Neural progenitor cell (in vitro differentiated cells): ENCODE measurements at regions not wholly inside any gene's neighbourhood (a gene's known extent, or its start where the extent isn't known, plus 50 kb on each side); places are given as distances from the start of the nearest gene placed in this dataset.

Source experiments
- DNase-seq: peaks from one replicate; pipeline ENCODE4 v3.0.0-alpha.2; 2016; ENCODE audit warnings: low spot score
- H2AFZ ChIP-seq: fragments of 200-600 bp; sonication (generic); replicated peaks from 2 replicates; pipeline ENCODE4 v1.6.1; 2016; ENCODE audit warnings: antibody characterized with exemption
- H3F3A ChIP-seq: fragments of 200-600 bp; sonication (generic); 2 replicates; pipeline ENCODE4 v1.6.1; 2016; ENCODE audit warnings: antibody characterized with exemption, low read depth
- H3K27ac ChIP-seq: fragments of 200-600 bp; sonication (generic); 2 replicates; pipeline ENCODE4 v1.5.1; 2016; ENCODE audit warnings: mild to moderate bottlenecking
- H3K27me3 ChIP-seq: fragments of 200-600 bp; sonication (generic); 2 replicates; pipeline ENCODE4 v1.6.1; 2016; ENCODE audit warnings: mild to moderate bottlenecking, moderate library complexity
- H3K36me3 ChIP-seq: fragments of 200-600 bp; sonication (generic); 2 replicates; pipeline ENCODE4 v1.5.1; 2016
- H3K4me1 ChIP-seq: fragments of 200-600 bp; sonication (generic); 2 replicates; pipeline ENCODE4 v1.6.1; 2016; ENCODE audit warnings: mixed run types
- H3K4me2 ChIP-seq: fragments of 200-600 bp; sonication (generic); 2 replicates; pipeline ENCODE4 v1.6.1; 2016
- H3K4me3 ChIP-seq: fragments of 200-600 bp; sonication (generic); 2 replicates; pipeline ENCODE4 v1.5.1; 2016
- H3K79me2 ChIP-seq: fragments of 200-600 bp; sonication (generic); 2 replicates; pipeline ENCODE4 v1.6.1; 2016; ENCODE audit warnings: low read depth
- H3K9ac ChIP-seq: fragments of 200-600 bp; sonication (generic); 2 replicates; pipeline ENCODE4 v1.6.1; 2016
- H3K9me3 ChIP-seq: fragments of 200-600 bp; sonication (generic); 2 replicates; pipeline ENCODE4 v1.5.1; 2016; ENCODE audit warnings: low read depth
- H4K20me1 ChIP-seq: fragments of 200-600 bp; sonication (generic); 2 replicates; pipeline ENCODE4 v1.6.1; 2016; ENCODE audit warnings: low read depth
- H3K27ac Mint-ChIP-seq: 3 replicates; pipeline ENCODE4 v1.8.0; 2021; ENCODE audit warnings: mixed read lengths
- H3K27me3 Mint-ChIP-seq: 2 replicates; pipeline ENCODE4 v1.8.0; 2022; ENCODE audit warnings: low read depth, mild to moderate bottlenecking, inconsistent platforms, moderate library complexity, mixed read lengths; ENCODE audit not compliant: insufficient read depth
- H3K36me3 Mint-ChIP-seq: 3 replicates; pipeline ENCODE4 v1.8.0; 2021; ENCODE audit warnings: mixed read lengths
- H3K4me1 Mint-ChIP-seq: 3 replicates; pipeline ENCODE4 v1.8.0; 2021; ENCODE audit warnings: mixed read lengths
- H3K4me3 Mint-ChIP-seq: 3 replicates; pipeline ENCODE4 v1.8.0; 2021; ENCODE audit warnings: mild to moderate bottlenecking, moderate library complexity, mixed read lengths
- H3K9me3 Mint-ChIP-seq: 3 replicates; pipeline ENCODE4 v1.8.0; 2020; ENCODE audit warnings: mixed read lengths
- EZH2 ChIP-seq: fragments of 200-600 bp; sonication (generic); IDR thresholded peaks from 2 replicates; pipeline ENCODE4 v1.6.1; 2017; ENCODE audit warnings: antibody characterized with exemption, mild to moderate bottlenecking, moderate library complexity
- EZH2phosphoT487 ChIP-seq: fragments of 200-600 bp; sonication (generic); IDR thresholded peaks from 2 replicates; pipeline ENCODE4 v1.6.1; 2017; ENCODE audit warnings: antibody characterized with exemption
- TF ChIP-seq, protein P1 (sequence below): fragments of 200-600 bp; sonication (generic); IDR thresholded peaks from 2 replicates; pipeline ENCODE4 v1.5.1; 2017; ENCODE audit warnings: antibody characterized with exemption, mild to moderate bottlenecking

DNA sequence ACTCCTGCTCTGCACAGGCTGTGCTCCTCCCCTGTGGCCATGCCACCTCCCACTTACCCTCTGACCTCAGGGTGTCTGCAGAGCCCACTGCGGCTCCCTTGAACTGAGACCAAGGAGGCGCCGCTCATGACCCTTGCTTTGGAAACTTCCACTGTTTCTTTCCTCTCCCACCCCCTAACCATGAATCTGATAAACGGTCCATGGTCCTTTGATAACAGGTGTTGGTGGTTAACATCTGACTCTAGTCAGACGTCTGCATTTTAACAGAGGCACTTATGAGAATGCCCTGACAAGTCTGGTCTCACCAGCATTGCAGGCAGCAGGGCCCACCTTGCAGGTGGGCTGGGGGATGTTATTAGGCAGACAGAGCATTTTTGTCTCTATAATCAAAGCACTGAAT is 113.6 kb upstream of the APCDD1 start:
- Histone ChIP-seq H2AFZ (no peak overlapping the region), H3K4me1 (no peaks in the 10 kb centered on the region), H3K79me2 (no peaks in the 10 kb centered on the region), H3K36me3 (no peaks in the 10 kb centered on the region), H3K27me3 (peaks cover 16% of the 10 kb centered on the region), H3K9ac (no peak overlapping the region), H3K9me3 (no peaks in the 10 kb centered on the region), H3K4me2 (no peak overlapping the region), H3F3A (no peaks in the 10 kb centered on the region), H4K20me1 (no peaks in the 10 kb centered on the region), H3K4me3 (no peak overlapping the region), H3K27ac (no peak overlapping the region)
- peaks cover 10% of the 10 kb centered on the region for H3K36me3 Mint-ChIP-seq
- no peak overlapping the region for H3K4me3 Mint-ChIP-seq
- H3K27ac Mint-ChIP-seq, result no peak overlapping the region
- peaks cover 28% of the 10 kb centered on the region for H3K9me3 Mint-ChIP-seq
- H3K27me3 Mint-ChIP-seq, result peaks cover 5% of the 10 kb centered on the region
- no peak for DNase-seq
- H3K4me1 Mint-ChIP-seq, result peaks cover 7% of the 10 kb centered on the region
- TF ChIP-seq EZH2 (no peak), EZH2phosphoT487 (no peak)
- TF ChIP-seq, protein P1, sequence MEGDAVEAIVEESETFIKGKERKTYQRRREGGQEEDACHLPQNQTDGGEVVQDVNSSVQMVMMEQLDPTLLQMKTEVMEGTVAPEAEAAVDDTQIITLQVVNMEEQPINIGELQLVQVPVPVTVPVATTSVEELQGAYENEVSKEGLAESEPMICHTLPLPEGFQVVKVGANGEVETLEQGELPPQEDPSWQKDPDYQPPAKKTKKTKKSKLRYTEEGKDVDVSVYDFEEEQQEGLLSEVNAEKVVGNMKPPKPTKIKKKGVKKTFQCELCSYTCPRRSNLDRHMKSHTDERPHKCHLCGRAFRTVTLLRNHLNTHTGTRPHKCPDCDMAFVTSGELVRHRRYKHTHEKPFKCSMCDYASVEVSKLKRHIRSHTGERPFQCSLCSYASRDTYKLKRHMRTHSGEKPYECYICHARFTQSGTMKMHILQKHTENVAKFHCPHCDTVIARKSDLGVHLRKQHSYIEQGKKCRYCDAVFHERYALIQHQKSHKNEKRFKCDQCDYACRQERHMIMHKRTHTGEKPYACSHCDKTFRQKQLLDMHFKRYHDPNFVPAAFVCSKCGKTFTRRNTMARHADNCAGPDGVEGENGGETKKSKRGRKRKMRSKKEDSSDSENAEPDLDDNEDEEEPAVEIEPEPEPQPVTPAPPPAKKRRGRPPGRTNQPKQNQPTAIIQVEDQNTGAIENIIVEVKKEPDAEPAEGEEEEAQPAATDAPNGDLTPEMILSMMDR, result no peak

DNA sequence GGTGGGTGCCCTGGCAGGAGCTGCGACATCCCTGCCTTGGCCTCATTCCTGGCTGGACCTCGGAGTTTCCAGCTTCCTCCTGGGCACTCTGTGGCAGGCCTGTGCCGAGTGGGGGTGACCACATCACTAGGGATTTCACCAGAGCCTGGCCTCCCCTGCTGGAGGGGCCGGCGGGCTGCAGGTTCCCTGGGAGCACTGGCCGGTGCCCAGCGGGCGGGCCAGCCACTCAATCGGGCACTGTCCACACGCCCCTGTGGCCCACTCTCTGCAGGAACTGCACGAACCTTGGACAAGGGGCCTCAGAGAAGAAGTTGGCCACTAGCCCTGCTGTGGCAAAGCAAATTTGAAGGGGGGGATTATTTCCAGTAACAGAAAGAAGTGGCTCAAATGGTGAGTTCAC is 110.7 kb upstream of the APCDD1 start:
- no peaks in the 10 kb centered on the region for H3K27me3 ChIP-seq
- Mint-ChIP-seq H3K27ac (peak overlapping the region; percentile 83), H3K27me3 (peaks cover 5% of the 10 kb centered on the region), H3K4me1 (peaks cover 12% of the 10 kb centered on the region), H3K9me3 (peaks cover 25% of the 10 kb centered on the region), H3K4me3 (no peak overlapping the region), H3K36me3 (peaks cover 7% of the 10 kb centered on the region)
- H3K4me1 ChIP-seq, result no peaks in the 10 kb centered on the region
- no peak overlapping the region for H3K4me3 ChIP-seq
- DNase-seq, result no peak
- H3K27ac ChIP-seq, result no peak overlapping the region
- TF ChIP-seq, protein P1, result no peak
- TF ChIP-seq EZH2phosphoT487 (no peak), EZH2 (no peak)
- no peaks in the 10 kb centered on the region for H3F3A ChIP-seq
- H3K4me2 ChIP-seq, result no peak overlapping the region
- H4K20me1 ChIP-seq, result no peaks in the 10 kb centered on the region
- H2AFZ ChIP-seq, result no peak overlapping the region
- no peak overlapping the region for H3K9ac ChIP-seq
- H3K79me2 ChIP-seq, result no peaks in the 10 kb centered on the region
- no peaks in the 10 kb centered on the region for H3K36me3 ChIP-seq
- no peaks in the 10 kb centered on the region for H3K9me3 ChIP-seq

DNA sequence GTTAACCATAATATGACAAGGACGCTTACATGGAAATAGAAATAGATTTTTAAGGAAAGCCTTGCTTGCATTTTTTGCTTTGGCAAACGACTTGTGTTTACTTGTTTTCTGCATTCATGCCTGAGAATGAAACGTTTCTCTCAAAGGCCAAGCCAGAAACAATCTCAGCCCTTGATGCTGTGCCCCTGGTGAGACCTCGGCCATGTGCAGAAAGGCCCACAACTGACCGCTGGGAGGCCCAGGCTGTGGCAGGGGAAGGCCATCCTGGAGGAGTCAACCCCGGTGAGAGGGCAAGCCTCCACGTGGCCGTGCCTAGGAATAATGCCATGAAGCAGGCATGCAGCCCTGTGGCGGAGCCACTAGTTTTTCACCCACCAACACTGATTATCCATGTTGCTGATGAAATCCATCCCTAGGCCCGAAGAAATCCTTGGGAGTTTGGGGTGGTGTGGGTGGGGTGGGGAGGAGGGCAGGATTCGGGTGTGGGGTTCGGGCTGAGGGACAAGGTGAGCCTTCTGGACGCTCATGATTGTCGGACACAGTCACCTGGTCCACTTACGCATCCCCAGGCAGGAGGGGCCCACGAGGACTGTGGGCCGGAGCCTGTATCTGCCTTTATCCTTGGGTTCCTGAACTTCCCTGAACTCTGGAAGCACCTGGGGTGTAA is 107.6 kb upstream of the APCDD1 start:
- Histone ChIP-seq H3K27ac (no peak overlapping the region), H3K9ac (no peak overlapping the region), H3K4me2 (no peak overlapping the region), H3K9me3 (no peaks in the 10 kb centered on the region), H3K4me1 (no peaks in the 10 kb centered on the region), H3K27me3 (no peaks in the 10 kb centered on the region), H3K36me3 (no peaks in the 10 kb centered on the region), H2AFZ (no peak overlapping the region), H3K4me3 (no peak overlapping the region), H3K79me2 (no peaks in the 10 kb centered on the region), H3F3A (no peaks in the 10 kb centered on the region), H4K20me1 (no peaks in the 10 kb centered on the region)
- Mint-ChIP-seq H3K4me1 (peaks cover 33% of the 10 kb centered on the region), H3K36me3 (peaks cover 3% of the 10 kb centered on the region), H3K27me3 (peaks cover 9% of the 10 kb centered on the region), H3K9me3 (peaks cover 8% of the 10 kb centered on the region), H3K27ac (no peak overlapping the region), H3K4me3 (no peak overlapping the region)
- DNase-seq, result no peak
- TF ChIP-seq EZH2phosphoT487 (no peak), EZH2 (no peak)
- TF ChIP-seq, protein P1, result no peak
